Choroid plexus epithelial cell (primary cell): ENCODE measurements at regions not wholly inside any gene's neighbourhood (a gene's known extent, or its start where the extent isn't known, plus 50 kb on each side); places are given as distances from the start of the nearest gene placed in this dataset.
"Not testable (repeated sequence)": the region's sequence is repeated elsewhere in the genome, so short reads cannot be mapped to it uniquely, and the experiment has no call there.

Experiments used
- DNase-seq: peaks from one replicate; pipeline ENCODE4 v3.0.0-alpha.2; 2010; ENCODE audit warnings: low read depth
- H3K4me3 ChIP-seq: 2 replicates; pipeline ENCODE4 v1.5.1; 2011; ENCODE audit warnings: low read depth, mild to moderate bottlenecking, control low read depth, low read length, moderate library complexity
- CTCF ChIP-seq: conservative IDR thresholded peaks from 2 replicates; pipeline ENCODE4 v1.5.1; 2011; ENCODE audit warnings: low read depth, mild to moderate bottlenecking, control low read depth, inconsistent platforms, low read length, moderate library complexity

GRCh38 chr1:121525355-121525754 is 340.6 kb downstream of the SRGAP2C start:
- no peak for TF ChIP-seq CTCF
- DNase-seq: no peak
- no peak overlapping the region for H3K4me3 ChIP-seq

GRCh38 chr1:121528958-121529357 is 344.2 kb downstream of the SRGAP2C start:
- DNase-seq, H3K4me3 ChIP-seq: not testable (repeated sequence)

- H3K4me3 ChIP-seq, DNase-seq: not testable (repeated sequence)
Measured at GRCh38 chr1:121530026-121530425, 345.3 kb downstream of the SRGAP2C start.

GRCh38 chr1:121531747-121532146 is 347.0 kb downstream of the SRGAP2C start:
- not testable (repeated sequence) for H3K4me3 ChIP-seq, DNase-seq

GRCh38 chr1:121538148-121538547 is 353.4 kb downstream of the SRGAP2C start:
- not testable (repeated sequence) for DNase-seq, H3K4me3 ChIP-seq

GRCh38 chr1:121538943-121539575 is 354.3 kb downstream of the SRGAP2C start:
- H3K4me3 ChIP-seq: no peak overlapping the region
- DNase-seq: no peak
- TF ChIP-seq CTCF: no peak

GRCh38 chr1:121543988-121544387 is 359.2 kb downstream of the SRGAP2C start:
- H3K4me3 ChIP-seq, DNase-seq: not testable (repeated sequence)

GRCh38 chr1:121544500-121544899 is 359.7 kb downstream of the SRGAP2C start:
- DNase-seq: no peak
- H3K4me3 ChIP-seq: no peak overlapping the region
- TF ChIP-seq CTCF: no peak

- H3K4me3 ChIP-seq, DNase-seq: not testable (repeated sequence)
Measured at GRCh38 chr1:121545899-121546298, 361.1 kb downstream of the SRGAP2C start.

GRCh38 chr1:121546830-121547591 is 362.2 kb downstream of the SRGAP2C start:
- H3K4me3 ChIP-seq: no peak overlapping the region
- no peak for TF ChIP-seq CTCF
- no peak for DNase-seq

GRCh38 chr1:121547726-121548125 is 363.0 kb downstream of the SRGAP2C start:
- not testable (repeated sequence) for DNase-seq, H3K4me3 ChIP-seq

- not testable (repeated sequence) for H3K4me3 ChIP-seq, DNase-seq
Measured at GRCh38 chr1:121550817-121551216, 366.0 kb downstream of the SRGAP2C start.

GRCh38 chr1:121551491-121551890 is 366.7 kb downstream of the SRGAP2C start:
- not testable (repeated sequence) for DNase-seq, H3K4me3 ChIP-seq

- H3K4me3 ChIP-seq, DNase-seq: not testable (repeated sequence)
Measured at GRCh38 chr1:121556560-121556959, 371.8 kb downstream of the SRGAP2C start.
